HCT116 (cell line): ENCODE measurements at regions not wholly inside any gene's neighbourhood (a gene's known extent, or its start where the extent isn't known, plus 50 kb on each side); places are given as distances from the start of the nearest gene placed in this dataset.
A peak's percentile ranks its signal among the peaks of the same experiment; 100 is the strongest.
"Not testable (repeated sequence)": the region's sequence is repeated elsewhere in the genome, so short reads cannot be mapped to it uniquely, and the experiment has no call there.

ENCODE experiments used
- ATAC-seq: fragments of 200-7000 bp; cut with Tn5 transposase; 2 replicates; pipeline ENCODE4 v1.9.1; 2020; ENCODE audit warnings: mild to moderate bottlenecking, moderate library complexity
- BruUV-seq: library from RNA; stranded (reverse); fragments of 400-500 nt; replicated peaks from 2 replicates; lab custom pipeline; 2021; lab: Mats Ljungman, UMichigan
- CTCF ChIA-PET: fragments of 300-600 bp; sonication (Branson Sonifier 250); formaldehyde crosslinking; loops from one replicate; lab custom pipeline; 2021; ENCODE audit warnings: antibody characterized with exemption; lab: Charles Lee
- POLR2A ChIA-PET: fragments of 300-600, 350-600 bp; sonication (Branson Sonifier 250); formaldehyde crosslinking; loops from one replicate; lab custom pipeline; 2021; ENCODE audit warnings: antibody characterized with exemption; lab: Charles Lee
- RAD21 ChIA-PET, 2 experiments: fragments of 300-600 bp; sonication (Branson Sonifier 250); formaldehyde crosslinking; loops; one replicate each; lab custom pipeline; 2023; ENCODE audit warnings: low total read pairs in 2 of 2; ENCODE audit not compliant: uncharacterized antibody in 2 of 2, unreplicated experiment in 2 of 2, low non-redundant PET in 1 of 2; lab: Charles Lee
- DNase-seq: peaks from one replicate; pipeline ENCODE4 v3.0.0-alpha.2; 2010; ENCODE audit warnings: low read depth, low spot score
- H2AFZ ChIP-seq: fragments of 200-600 bp; shearing (Covaris generic), sonication (generic); 2 replicates; pipeline ENCODE4 v1.6.1; 2017; ENCODE audit warnings: low read depth, mixed run types, mixed read lengths, antibody characterized with exemption, low read length; ENCODE audit not compliant: poor library complexity, severe bottlenecking
- H3K27ac ChIP-seq: 2 replicates; pipeline ENCODE4 v1.5.1; 2012; ENCODE audit warnings: low read depth, low read length
- H3K27me3 ChIP-seq: fragments of 200-600 bp; sonication (generic); 2 replicates; pipeline ENCODE4 v1.6.1; 2016; ENCODE audit warnings: mixed run types, low read length, mixed read lengths; ENCODE audit not compliant: insufficient read depth
- H3K36me3 ChIP-seq, 2 experiments: fragments of 200-500 bp in 1 of 2; fragments of 200-600 bp in 1 of 2; sonication (Bioruptor generic) in 1 of 2; sonication (generic) in 1 of 2; 2 replicates each; pipeline versions ENCODE4 v1.5.1 to v1.6.1; 2014 to 2016; ENCODE audit warnings: low read length in 2 of 2, inconsistent platforms in 1 of 2, mixed read lengths in 1 of 2, mixed run types in 1 of 2; ENCODE audit not compliant: insufficient read depth in 2 of 2, control insufficient read depth in 1 of 2
- H3K4me1 ChIP-seq, 2 experiments: fragments of 200-600 bp in 1 of 2; sonication (generic) in 1 of 2; 2 replicates each; pipeline versions ENCODE4 v1.5.1 to v1.6.1; 2012 to 2017; ENCODE audit warnings: low read length in 2 of 2, inconsistent platforms in 1 of 2, mild to moderate bottlenecking in 1 of 2, mixed read lengths in 1 of 2, mixed run types in 1 of 2, moderate library complexity in 1 of 2; ENCODE audit not compliant: insufficient read depth in 2 of 2, control insufficient read depth in 1 of 2
- H3K4me2 ChIP-seq: fragments of 200-600 bp; sonication (generic); 2 replicates; pipeline ENCODE4 v1.6.1; 2017; ENCODE audit warnings: mixed run types, low read length, mixed read lengths
- H3K4me3 ChIP-seq, 2 experiments: fragments of 200-600 bp in 1 of 2; sonication (generic) in 1 of 2; replicated peaks in 1 of 2; 2 replicates each; pipeline ENCODE4 v1.5.1; 2011 to 2016; ENCODE audit warnings: low read length in 2 of 2, control low read depth in 1 of 2, low read depth in 1 of 2, mild to moderate bottlenecking in 1 of 2, mixed read lengths in 1 of 2, mixed run types in 1 of 2
- H3K79me2 ChIP-seq: fragments of 200-600 bp; sonication (generic); 2 replicates; pipeline ENCODE4 v1.6.1; 2017; ENCODE audit warnings: mild to moderate bottlenecking, mixed run types, low read length, moderate library complexity, mixed read lengths; ENCODE audit not compliant: insufficient read depth
- H3K9ac ChIP-seq: fragments of 200-600 bp; sonication (generic); 2 replicates; pipeline ENCODE4 v1.6.1; 2016; ENCODE audit warnings: low read length, mixed read lengths
- H3K9me2 ChIP-seq: fragments of 200-600 bp; sonication (generic), shearing (Covaris generic); 2 replicates; pipeline ENCODE4 v1.6.1; 2017; ENCODE audit warnings: mixed run types, mild to moderate bottlenecking, moderate library complexity; ENCODE audit not compliant: insufficient read depth
- H3K9me3 ChIP-seq, 2 experiments: fragments of 200-500 bp in 1 of 2; fragments of 200-600 bp in 1 of 2; sonication (Bioruptor generic) in 1 of 2; sonication (generic) in 1 of 2; 2 replicates each; pipeline ENCODE4 v1.6.1; 2014 to 2017; ENCODE audit warnings: low read length in 2 of 2, mixed read lengths in 2 of 2, inconsistent platforms in 1 of 2, low read depth in 1 of 2, mild to moderate bottlenecking in 1 of 2, mixed run types in 1 of 2, moderate library complexity in 1 of 2; ENCODE audit not compliant: control insufficient read depth in 1 of 2, insufficient read depth in 1 of 2
- H4K20me1 ChIP-seq: fragments of 200-600 bp; sonication (generic), shearing (Covaris generic); 2 replicates; pipeline ENCODE4 v1.6.1; 2017; ENCODE audit warnings: mixed run types, mild to moderate bottlenecking, moderate library complexity; ENCODE audit not compliant: insufficient read depth
- CBX3 ChIP-seq: IDR thresholded peaks from 2 replicates; pipeline ENCODE4 v1.6.1; 2012; ENCODE audit warnings: low read depth
- CEBPB ChIP-seq: IDR thresholded peaks from 2 replicates; pipeline ENCODE4 v1.6.1; 2012; ENCODE audit warnings: low read depth
- RAD21 ChIP-seq: IDR thresholded peaks from 2 replicates; pipeline ENCODE4 v1.6.1; 2012; ENCODE audit warnings: low read depth, mild to moderate bottlenecking
- TCF7L2 ChIP-seq: IDR thresholded peaks from 2 replicates; pipeline ENCODE4 v1.7.0; 2011; ENCODE audit warnings: borderline replicate concordance, inconsistent platforms; ENCODE audit not compliant: insufficient read depth, insufficient read length; ENCODE audit errors: extremely low read depth
- intact Hi-C: fragments of 100-400 bp; cut with micrococcal nuclease; formaldehyde crosslinking; loops from 2 replicates; pipeline ENCODE4 v1.10.0; 2022

- RAD21 ChIA-PET = not testable (repeated sequence)
These were observed 59.4 kb downstream of the SHOC1 start for GRCh38 chr9:111735344-111735743.

GRCh38 chr9:111731928-111732327 is 62.8 kb downstream of the SHOC1 start:
- DNase-seq = no peak

More at GRCh38 chr9:111735344-111735743, 59.4 kb downstream of the SHOC1 start:
- H3K9me2 ChIP-seq, BruUV-seq, CTCF ChIA-PET, ATAC-seq, H3K9me3 ChIP-seq, H3K36me3 ChIP-seq, H3K4me2 ChIP-seq, H3K9ac ChIP-seq, H2AFZ ChIP-seq, H3K27me3 ChIP-seq, H4K20me1 ChIP-seq, H3K27ac ChIP-seq, H3K4me3 ChIP-seq, intact Hi-C loops, H3K79me2 ChIP-seq, DNase-seq: not testable (repeated sequence)
- H3K4me1 ChIP-seq = peaks cover 5 to 13% of the 10 kb centered on the region in 2 experiments; a peak in 3 of 4 replicates
- POLR2A ChIA-PET = interaction anchor here (1.1 kb wide), 1 partner anchor 8 kb away, joined by 5 read pairs; no protein-coding TSS in a partner anchor

More at GRCh38 chr9:111731928-111732327, 62.8 kb downstream of the SHOC1 start:
- Histone ChIP-seq H3K9me2 (no peaks in the 10 kb centered on the region), H3K4me1 (peaks cover 32 to 45% of the 10 kb centered on the region in 2 experiments), H3K9ac (no peak overlapping the region), H3K9me3 (peaks cover 0 to 6% of the 10 kb centered on the region in 2 experiments; a peak in 2 of 4 replicates), H3K4me2 (0 out of 2 replicates have a peak overlapping the region, but pooled peaks have one; percentile 8), H3K36me3 (peaks cover 0 to 5% of the 10 kb centered on the region in 2 experiments; a peak in 1 of 4 replicates), H3K4me3 (no peak overlapping the region), H2AFZ (no peak overlapping the region), H3K27ac (no peak overlapping the region)
- no peak for ATAC-seq
- intact Hi-C loops = no loop called here
- ChIA-PET RAD21 (no interaction called here), POLR2A (no interaction called here), CTCF (no interaction called here)
- TF ChIP-seq CBX3 (0 out of 2 replicates have a peak, but pooled peaks have one; percentile 41), CEBPB (peak; percentile 25; the same call in 1 of the 2 replicates), RAD21 (no peak), TCF7L2 (no peak)
- TF ChIP-seq, all 23 proteins: peak for 2
- Histone ChIP-seq H3K27me3 (no peaks in the 10 kb centered on the region), H3K79me2 (no peaks in the 10 kb centered on the region), H4K20me1 (no peaks in the 10 kb centered on the region)
- BruUV-seq = no TSS peak
